Mesenchymal stem cell (in vitro differentiated cells and primary cell): ENCODE measurements at regions not wholly inside any gene's neighbourhood (a gene's known extent, or its start where the extent isn't known, plus 50 kb on each side); places are given as distances from the start of the nearest gene placed in this dataset.

Experiments used
- DNase-seq: peaks from one replicate; pipeline ENCODE4 v3.0.0-alpha.2; 2013
- H2AFZ ChIP-seq: one replicate; pipeline ENCODE4 v1.6.1; 2013; ENCODE audit warnings: low read depth, mild to moderate bottlenecking, control low read depth, inconsistent platforms, low read length, moderate library complexity
- H2AK5ac ChIP-seq: 2 replicates; pipeline ENCODE4 v1.6.1; 2013; ENCODE audit warnings: low read length, moderate library complexity, mild to moderate bottlenecking, inconsistent platforms; ENCODE audit not compliant: severe bottlenecking
- H2BK120ac ChIP-seq: one replicate; pipeline ENCODE4 v1.6.1; 2013; ENCODE audit warnings: low read depth, mild to moderate bottlenecking, inconsistent platforms, low read length, moderate library complexity
- H2BK12ac ChIP-seq, 2 experiments: one replicate each; pipeline ENCODE4 v1.6.1; 2013; ENCODE audit warnings: inconsistent platforms in 2 of 2, low read length in 2 of 2, mild to moderate bottlenecking in 2 of 2, moderate library complexity in 2 of 2, control low read depth in 1 of 2
- H2BK15ac ChIP-seq: one replicate; pipeline ENCODE4 v1.6.1; 2013; ENCODE audit warnings: mild to moderate bottlenecking, low read depth, inconsistent platforms; ENCODE audit not compliant: poor library complexity, severe bottlenecking
- H2BK5ac ChIP-seq: 2 replicates; pipeline ENCODE4 v1.6.1; 2013; ENCODE audit warnings: low read depth, mild to moderate bottlenecking, low read length, control low read depth, inconsistent platforms; ENCODE audit not compliant: poor library complexity, severe bottlenecking
- H3K14ac ChIP-seq, 2 experiments: one replicate each; pipeline ENCODE4 v1.6.1; 2013; ENCODE audit warnings: inconsistent platforms in 2 of 2, low read length in 2 of 2, control low read depth in 1 of 2, mild to moderate bottlenecking in 1 of 2, moderate library complexity in 1 of 2
- H3K18ac ChIP-seq, 2 experiments: one replicate each; pipeline ENCODE4 v1.6.1; 2013; ENCODE audit warnings: inconsistent platforms in 2 of 2, low read length in 2 of 2, control low read depth in 1 of 2, low read depth in 1 of 2, mild to moderate bottlenecking in 1 of 2
- H3K23ac ChIP-seq, 2 experiments: one replicate each; pipeline ENCODE4 v1.6.1; 2013; ENCODE audit warnings: inconsistent platforms in 2 of 2, low read length in 2 of 2, mild to moderate bottlenecking in 2 of 2, moderate library complexity in 2 of 2, control low read depth in 1 of 2
- H3K27ac ChIP-seq: 2 replicates; pipeline ENCODE4 v1.5.1; 2013; ENCODE audit warnings: mild to moderate bottlenecking, moderate library complexity, low read length, control low read depth, inconsistent platforms; ENCODE audit not compliant: poor library complexity, severe bottlenecking
- H3K27me3 ChIP-seq, 2 experiments: 2 replicates each; pipeline versions ENCODE4 v1.6.1 to v1.7.0; 2013; ENCODE audit warnings: low read length in 2 of 2, mild to moderate bottlenecking in 2 of 2, moderate library complexity in 2 of 2, control low read depth in 1 of 2, inconsistent platforms in 1 of 2; ENCODE audit not compliant: control insufficient read depth in 1 of 2, insufficient read depth in 1 of 2
- H3K36me3 ChIP-seq, 2 experiments: 2 replicates each; pipeline versions ENCODE4 v1.6.1 to v1.7.0; 2013; ENCODE audit warnings: low read length in 2 of 2, control low read depth in 1 of 2, inconsistent platforms in 1 of 2, low read depth in 1 of 2, mild to moderate bottlenecking in 1 of 2; ENCODE audit not compliant: insufficient read depth in 2 of 2, control insufficient read depth in 1 of 2
- H3K4ac ChIP-seq, 2 experiments: one replicate each; pipeline ENCODE4 v1.6.1; 2013; ENCODE audit warnings: inconsistent platforms in 2 of 2, low read length in 2 of 2, mild to moderate bottlenecking in 2 of 2, moderate library complexity in 2 of 2, control low read depth in 1 of 2, low read depth in 1 of 2
- H3K4me1 ChIP-seq: 2 replicates; pipeline ENCODE4 v1.6.1; 2013; ENCODE audit warnings: low read depth, low read length, control low read depth; ENCODE audit not compliant: control insufficient read depth, insufficient read depth
- H3K4me2 ChIP-seq: 2 replicates; pipeline ENCODE4 v1.6.1; 2013; ENCODE audit warnings: low read length, mild to moderate bottlenecking, inconsistent platforms; ENCODE audit not compliant: poor library complexity, severe bottlenecking
- H3K4me3 ChIP-seq, 2 experiments: 2 replicates each; pipeline versions ENCODE4 v1.5.1 to v1.7.0; 2013; ENCODE audit warnings: low read length in 2 of 2, mild to moderate bottlenecking in 2 of 2, control low read depth in 1 of 2, low read depth in 1 of 2; ENCODE audit not compliant: insufficient read depth in 1 of 2
- H3K79me1 ChIP-seq: replicated peaks from 2 replicates; pipeline ENCODE4 v1.6.1; 2013; ENCODE audit warnings: mild to moderate bottlenecking, control low read depth, low read length, inconsistent platforms; ENCODE audit not compliant: poor library complexity, severe bottlenecking
- H3K9ac ChIP-seq: 2 replicates; pipeline ENCODE4 v1.7.0; 2013; ENCODE audit warnings: mild to moderate bottlenecking, low read length, moderate library complexity
- H3K9me3 ChIP-seq: 2 replicates; pipeline ENCODE4 v1.7.0; 2013; ENCODE audit warnings: mild to moderate bottlenecking, low read length; ENCODE audit not compliant: control insufficient read depth
- H4K8ac ChIP-seq: one replicate; pipeline ENCODE4 v1.6.1; 2013; ENCODE audit warnings: inconsistent platforms, mild to moderate bottlenecking, low read length, moderate library complexity
- H4K91ac ChIP-seq: one replicate; pipeline ENCODE4 v1.6.1; 2013; ENCODE audit warnings: mild to moderate bottlenecking, low read length, inconsistent platforms
- WGBS: methylation state at CpG from one replicate; pipeline ENCODE4 v1.1.7; 2013; ENCODE audit warnings: mixed read lengths; 5-methylcytosine and 5-hydroxymethylcytosine counted together

GRCh38 chr10:78571891-78572290 lies 496.9 kb upstream of the ZMIZ1 start:
- Histone ChIP-seq H3K4ac (no peak overlapping the region), H2AK5ac (no peak overlapping the region), H3K4me3 (no peak overlapping the region)

GRCh38 chr10:78572565-78572964 lies 496.2 kb upstream of the ZMIZ1 start:
- no peak overlapping the region for H3K18ac ChIP-seq
- no peaks in the 10 kb centered on the region for H3K36me3 ChIP-seq
- H2AFZ ChIP-seq = no peak overlapping the region
- H3K79me1 ChIP-seq = no peaks in the 10 kb centered on the region
- H3K9me3 ChIP-seq = no peaks in the 10 kb centered on the region
- H4K91ac ChIP-seq = no peak overlapping the region
- H3K4ac ChIP-seq = no peak overlapping the region
- H3K4me2 ChIP-seq = no peak overlapping the region
- no peak for DNase-seq
- H3K4me3 ChIP-seq = no peak overlapping the region
- no peak overlapping the region for H2AK5ac ChIP-seq
- no peak overlapping the region for H4K8ac ChIP-seq
- no peak overlapping the region for H3K27ac ChIP-seq
- H2BK15ac ChIP-seq = no peak overlapping the region
- no peak overlapping the region for H3K14ac ChIP-seq
- peaks cover 7% of the 10 kb centered on the region for H3K4me1 ChIP-seq
- H3K27me3 ChIP-seq = peaks cover 13 to 19% of the 10 kb centered on the region in 2 experiments
- 93% methylated on average over 1 of the region's 1 CpG for WGBS
- H2BK120ac ChIP-seq = no peak overlapping the region
- H3K9ac ChIP-seq = no peak overlapping the region
- H2BK12ac ChIP-seq = no peak overlapping the region
- H2BK5ac ChIP-seq = no peak overlapping the region
- H3K23ac ChIP-seq = no peak overlapping the region

More at GRCh38 chr10:78571891-78572290, 496.9 kb upstream of the ZMIZ1 start:
- 89% methylated on average over 1 of the region's 1 CpG for WGBS
- Histone ChIP-seq H3K4me1 (peaks cover 7% of the 10 kb centered on the region), H2BK12ac (no peak overlapping the region), H3K9ac (no peak overlapping the region), H2BK5ac (no peak overlapping the region), H3K4me2 (no peak overlapping the region), H3K18ac (no peak overlapping the region), H3K27me3 (peaks cover 9 to 18% of the 10 kb centered on the region in 2 experiments), H3K36me3 (no peaks in the 10 kb centered on the region), H3K23ac (no peak overlapping the region), H2BK15ac (no peak overlapping the region), H3K14ac (no peak overlapping the region), H3K9me3 (no peaks in the 10 kb centered on the region), H3K27ac (no peak overlapping the region), H2BK120ac (no peak overlapping the region), H3K79me1 (no peaks in the 10 kb centered on the region), H4K91ac (no peak overlapping the region), H2AFZ (no peak overlapping the region), H4K8ac (no peak overlapping the region)
- DNase-seq = no peak

GRCh38 chr10:78574547-78574946 lies 494.2 kb upstream of the ZMIZ1 start:
- Histone ChIP-seq H3K4me1 (peaks cover 5% of the 10 kb centered on the region), H4K91ac (no peak overlapping the region), H2AK5ac (no peak overlapping the region), H3K9me3 (no peaks in the 10 kb centered on the region), H3K14ac (no peak overlapping the region), H3K4me2 (no peak overlapping the region), H2BK5ac (no peak overlapping the region), H3K27ac (no peak overlapping the region), H3K9ac (no peak overlapping the region), H3K23ac (no peak overlapping the region), H2BK12ac (no peak overlapping the region), H3K4ac (no peak overlapping the region), H3K18ac (no peak overlapping the region), H3K36me3 (no peaks in the 10 kb centered on the region), H3K4me3 (no peak overlapping the region), H3K79me1 (no peaks in the 10 kb centered on the region), H2AFZ (no peak overlapping the region), H3K27me3 (peaks cover 9 to 13% of the 10 kb centered on the region in 2 experiments), H4K8ac (no peak overlapping the region), H2BK15ac (no peak overlapping the region), H2BK120ac (no peak overlapping the region)
- WGBS = 95% methylated on average over 7 of the region's 7 CpGs
- DNase-seq = no peak

GRCh38 chr10:78575400-78575799 lies 493.4 kb upstream of the ZMIZ1 start:
- Histone ChIP-seq H2BK5ac (no peak overlapping the region), H2AFZ (no peak overlapping the region), H3K4me2 (no peak overlapping the region), H2AK5ac (no peak overlapping the region), H3K4ac (no peak overlapping the region), H2BK120ac (no peak overlapping the region), H2BK15ac (no peak overlapping the region), H4K91ac (no peak overlapping the region), H3K18ac (no peak overlapping the region), H3K4me3 (no peak overlapping the region), H3K79me1 (no peaks in the 10 kb centered on the region), H2BK12ac (no peak overlapping the region), H4K8ac (no peak overlapping the region), H3K14ac (no peak overlapping the region), H3K4me1 (peaks cover 5% of the 10 kb centered on the region), H3K36me3 (no peaks in the 10 kb centered on the region), H3K9me3 (no peaks in the 10 kb centered on the region), H3K27ac (no peak overlapping the region), H3K23ac (no peak overlapping the region), H3K27me3 (peaks cover 9 to 13% of the 10 kb centered on the region in 2 experiments), H3K9ac (no peak overlapping the region)
- no peak for DNase-seq
- WGBS = 82% methylated on average over 6 of the region's 6 CpGs
